Caki2 (cell line): ENCODE measurements at regions not wholly inside any gene's neighbourhood (a gene's known extent, or its start where the extent isn't known, plus 50 kb on each side); places are given as distances from the start of the nearest gene placed in this dataset.

ENCODE experiments used
- DNase-seq: peaks from one replicate; pipeline ENCODE4 v3.0.0-alpha.2; 2015; ENCODE audit warnings: low read depth
- in situ Hi-C: cut with HindIII; loops from 2 replicates; pipeline ENCODE4 v1.10.0; 2016; ENCODE audit warnings: low sequenced_read_pairs, low pct_unique_long_range_greater_than_20kb, mixed read lengths

DNA sequence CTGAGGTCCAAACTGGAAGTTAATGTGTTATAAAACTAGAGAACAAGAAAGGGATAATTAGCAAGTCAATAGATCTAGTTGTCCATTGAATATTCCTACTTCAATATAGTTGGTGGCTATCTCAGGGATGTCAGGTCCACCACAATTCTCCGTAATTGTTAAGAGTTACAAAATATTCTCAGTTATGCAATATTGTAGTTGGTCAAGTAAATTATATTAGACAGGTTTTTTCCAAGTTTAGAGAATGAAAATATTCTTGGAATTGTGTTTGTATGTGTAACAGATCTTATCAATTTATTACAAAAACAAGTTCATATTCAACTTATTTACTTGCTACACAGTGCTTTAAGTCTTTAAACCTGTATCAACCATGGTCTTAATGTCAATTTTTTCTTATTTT lies 547.4 kb downstream of the SPRY1 start:
- in situ Hi-C loops = no loop called here
- DNase-seq = no peak

- no peak for DNase-seq
- in situ Hi-C loops = no loop called here
These were observed 548.7 kb downstream of the SPRY1 start for GRCh38 chr4:123945301-123945700.

GRCh38 chr4:123950530-123950929 lies 553.9 kb downstream of the SPRY1 start:
- in situ Hi-C loops = no loop called here
- DNase-seq = no peak

GRCh38 chr4:123952530-123953274 lies 556.1 kb downstream of the SPRY1 start:
- DNase-seq = no peak
- in situ Hi-C loops = no loop called here

DNA sequence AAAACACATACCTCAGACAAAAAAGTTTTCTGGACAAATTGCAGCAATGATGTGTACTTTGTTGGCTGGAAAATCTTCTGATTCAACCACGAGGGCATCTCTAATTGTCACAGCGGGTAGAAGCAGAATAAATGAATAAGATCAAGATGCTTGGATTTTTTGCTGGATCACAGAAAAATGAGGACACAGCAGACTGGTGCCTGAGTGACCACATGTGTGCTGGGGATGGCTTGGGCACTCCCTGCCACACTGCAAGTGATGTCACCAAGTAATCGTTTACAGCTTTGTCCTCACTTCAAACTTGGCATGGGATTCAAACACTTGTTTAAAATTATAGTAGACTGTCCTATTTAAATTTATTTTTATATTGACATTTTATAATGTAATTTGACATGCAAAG lies 557.0 kb downstream of the SPRY1 start:
- DNase-seq = no peak
- in situ Hi-C loops = no loop called here

- no peak for DNase-seq
- in situ Hi-C loops = no loop called here
These were observed 557.6 kb downstream of the SPRY1 start for GRCh38 chr4:123954220-123954619.

GRCh38 chr4:123955167-123955800 lies 558.7 kb downstream of the SPRY1 start:
- DNase-seq = no peak
- in situ Hi-C loops = no loop called here

GRCh38 chr4:123956204-123956603 lies 559.6 kb downstream of the SPRY1 start:
- no peak for DNase-seq
- in situ Hi-C loops = no loop called here

DNA sequence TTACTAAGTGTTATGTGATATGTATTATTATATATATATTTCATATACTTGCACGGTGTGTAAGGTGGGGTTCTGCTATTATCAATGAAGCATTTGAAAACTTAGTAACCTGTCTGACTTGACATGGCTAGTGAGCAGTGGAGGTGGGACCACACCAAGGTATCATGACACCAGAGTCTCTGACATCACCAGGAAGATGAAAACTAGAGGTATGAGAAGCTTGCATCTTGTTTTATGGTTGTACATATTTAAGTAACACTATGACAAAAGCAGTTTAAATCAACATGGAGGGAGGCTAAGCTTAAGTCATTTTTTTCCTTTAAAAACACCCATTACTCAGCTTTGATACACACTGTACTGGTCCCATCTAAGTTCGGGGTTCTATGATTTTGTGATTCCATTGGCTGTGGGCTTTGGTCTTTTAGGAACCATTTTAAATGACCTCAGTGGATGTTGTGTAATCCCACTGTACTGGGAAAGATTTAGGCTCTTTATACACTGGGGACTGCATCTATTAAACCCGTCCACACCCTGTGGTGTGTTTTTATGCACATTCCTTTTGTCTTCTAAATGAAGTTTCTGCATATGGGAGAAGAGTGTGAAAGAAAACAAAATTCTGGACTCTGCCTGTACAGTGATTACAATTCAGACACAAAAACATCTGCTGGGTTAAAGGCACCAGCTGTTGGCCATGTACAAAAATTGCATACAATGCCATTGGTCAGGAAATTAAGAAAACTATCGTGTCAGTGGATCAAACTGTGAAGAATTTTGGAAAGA lies 570.6 kb downstream of the SPRY1 start:
- in situ Hi-C loops = no loop called here

GRCh38 chr4:123972031-123972430 lies 575.4 kb downstream of the SPRY1 start:
- in situ Hi-C loops = no loop called here
- DNase-seq = no peak

More for the DNA sequence above, 570.6 kb downstream of the SPRY1 start:
- DNase-seq = no peak

- DNase-seq = no peak
- in situ Hi-C loops = no loop called here
These were observed 578.0 kb downstream of the SPRY1 start for GRCh38 chr4:123974386-123975149.

DNA sequence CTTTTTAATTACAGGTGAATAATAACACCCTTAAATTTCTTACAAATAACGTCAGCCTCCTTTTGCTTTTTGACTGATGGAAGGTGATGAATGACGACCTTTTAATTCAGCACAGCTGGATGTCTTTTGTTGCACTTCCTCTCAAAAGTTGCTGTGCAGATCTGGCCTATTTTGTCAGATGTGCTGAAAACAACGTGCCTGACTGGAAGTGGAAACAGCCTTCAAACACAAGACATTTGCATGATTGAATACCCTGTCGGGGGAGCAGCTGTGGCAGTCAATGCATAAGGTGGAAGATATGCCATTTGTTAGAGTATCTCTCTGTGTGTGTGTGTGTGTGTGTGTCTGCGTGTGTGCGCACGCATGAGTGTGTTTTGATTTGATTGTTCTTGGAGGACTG lies 579.7 kb downstream of the SPRY1 start:
- in situ Hi-C loops = no loop called here
- DNase-seq = no peak

GRCh38 chr4:123976819-123977218 lies 580.2 kb downstream of the SPRY1 start:
- in situ Hi-C loops = no loop called here
- DNase-seq = no peak

GRCh38 chr4:123977641-123978081 lies 581.1 kb downstream of the SPRY1 start:
- in situ Hi-C loops = no loop called here
- no peak for DNase-seq

DNA sequence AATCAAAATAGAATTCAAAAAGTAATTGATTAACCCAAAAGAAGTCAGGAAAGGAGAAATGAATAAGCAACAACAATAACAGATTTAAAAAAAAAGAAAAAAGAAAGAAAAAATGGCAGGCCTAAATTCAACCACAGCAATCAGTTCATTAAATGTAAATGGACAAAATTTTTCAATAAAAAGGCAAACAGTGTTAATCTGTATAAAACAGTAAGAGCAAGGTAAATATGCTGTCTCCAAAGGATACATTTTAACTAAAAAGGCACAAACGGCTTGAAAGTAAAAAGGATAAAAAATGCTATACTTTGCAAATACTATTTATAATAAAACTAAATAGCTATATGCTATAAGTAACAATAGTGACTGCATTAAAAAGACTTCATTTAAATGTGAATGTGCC lies 582.0 kb downstream of the SPRY1 start:
- no peak for DNase-seq
- in situ Hi-C loops = no loop called here

- DNase-seq = no peak
- in situ Hi-C loops = no loop called here
These were observed 584.2 kb downstream of the SPRY1 start for GRCh38 chr4:123980736-123981300.

DNA sequence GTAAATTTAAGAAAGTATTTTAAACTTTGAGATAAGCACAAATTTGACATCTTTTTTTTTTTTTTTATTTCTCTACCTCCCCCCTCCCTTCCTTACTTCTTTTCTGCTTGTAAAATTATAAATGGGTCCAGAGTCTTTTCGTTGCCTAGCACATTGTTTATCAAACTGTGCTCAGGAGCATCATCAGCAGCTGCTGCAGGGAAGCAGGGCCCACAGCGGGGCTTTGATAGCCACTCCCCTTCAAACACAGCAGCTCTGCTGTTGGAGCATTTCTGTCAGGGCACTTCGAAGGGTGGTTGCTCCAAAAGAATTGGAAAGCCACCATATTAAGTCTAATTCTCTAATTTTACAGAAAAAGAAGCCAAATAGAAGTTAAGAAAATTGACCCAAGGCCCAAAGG lies 588.3 kb downstream of the SPRY1 start:
- DNase-seq = no peak
- in situ Hi-C loops = no loop called here

GRCh38 chr4:123986268-123986798 lies 589.7 kb downstream of the SPRY1 start:
- in situ Hi-C loops = no loop called here
- peak; percentile 70 for DNase-seq
